ENCODE measurements at regions not wholly inside any gene's neighbourhood (a gene's known extent, or its start where the extent isn't known, plus 50 kb on each side); places are given as distances from the start of the nearest gene placed in this dataset.

- Histone ChIP-seq H3K4me3 (no peak overlapping the region), H3K27ac (no peak overlapping the region)
- no peak for TF ChIP-seq CTCF (IDR thresholded peaks at IDR 0.05)
- DNase-seq (ENCODE audit: low spot score), result no peak
Measured at GRCh38 chr1:194118086-194118485, 931.7 kb upstream of the B3GALT2 start.

GRCh38 chr1:194117582-194117981 lies 931.2 kb upstream of the B3GALT2 start:
- Histone ChIP-seq H3K27ac (no peak overlapping the region), H3K4me3 (no peak overlapping the region)
- TF ChIP-seq CTCF (IDR thresholded peaks at IDR 0.05), result no peak
- no peak for DNase-seq (ENCODE audit: low spot score)

GRCh38 chr1:194114288-194114687 lies 927.9 kb upstream of the B3GALT2 start:
- no peak overlapping the region for H3K27ac ChIP-seq
- DNase-seq (ENCODE audit: low spot score), result no peak
- H3K4me3 ChIP-seq, result no peak overlapping the region
- TF ChIP-seq CTCF (IDR thresholded peaks at IDR 0.05), result no peak

- DNase-seq (ENCODE audit: low spot score), result no peak
- H3K4me3 ChIP-seq, result no peak overlapping the region
- H3K27ac ChIP-seq, result no peak overlapping the region
- no peak for TF ChIP-seq CTCF (IDR thresholded peaks at IDR 0.05)
Measured at GRCh38 chr1:194105381-194105780, 919.0 kb upstream of the B3GALT2 start.

- H3K27ac ChIP-seq, result no peak overlapping the region
- TF ChIP-seq CTCF (IDR thresholded peaks at IDR 0.05), result no peak
- no peak for DNase-seq (ENCODE audit: low spot score)
Measured at GRCh38 chr1:194104247-194104844, 917.9 kb upstream of the B3GALT2 start.

GRCh38 chr1:194103516-194104246 lies 917.3 kb upstream of the B3GALT2 start:
- H3K4me3 ChIP-seq, result no peak overlapping the region
- no peak for TF ChIP-seq CTCF (IDR thresholded peaks at IDR 0.05)
- no peak for DNase-seq (ENCODE audit: low spot score)

More at GRCh38 chr1:194104247-194104844, 917.9 kb upstream of the B3GALT2 start:
- no peak overlapping the region for H3K4me3 ChIP-seq

GRCh38 chr1:194103101-194103500 lies 916.7 kb upstream of the B3GALT2 start:
- TF ChIP-seq CTCF (IDR thresholded peaks at IDR 0.05), result no peak
- no peak for DNase-seq (ENCODE audit: low spot score)
- no peak overlapping the region for H3K27ac ChIP-seq
- H3K4me3 ChIP-seq, result no peak overlapping the region

More at GRCh38 chr1:194103516-194104246, 917.3 kb upstream of the B3GALT2 start:
- H3K27ac ChIP-seq, result no peak overlapping the region
